ENCODE measurements at regions not wholly inside any gene's neighbourhood (a gene's known extent, or its start where the extent isn't known, plus 50 kb on each side); places are given as distances from the start of the nearest gene placed in this dataset.
"Not testable (repeated sequence)": the region's sequence is repeated elsewhere in the genome, so short reads cannot be mapped to it uniquely, and the experiment has no call there.

DNA sequence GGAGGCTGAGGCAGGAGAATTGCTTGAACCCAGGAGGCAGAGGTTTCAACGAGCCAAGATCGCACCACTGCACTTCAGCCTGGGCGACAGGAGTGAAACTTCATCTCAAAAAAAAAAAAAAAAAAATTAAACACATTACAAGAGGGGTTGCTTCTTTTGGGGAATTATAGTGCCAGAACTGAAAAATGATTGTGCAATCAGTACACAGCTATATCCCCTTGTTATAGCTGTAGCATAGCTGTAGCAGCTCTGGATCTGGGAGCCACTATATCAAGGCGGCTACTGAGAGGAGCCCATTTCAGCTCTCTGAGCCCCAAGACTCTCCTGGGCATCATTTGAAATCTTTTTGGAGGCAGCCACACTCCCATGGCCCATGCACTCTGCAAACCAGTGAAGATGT is 334.3 kb downstream of the TFAP2A start:
- TF ChIP-seq POLR2A (IDR thresholded peaks at IDR 0.05) (no peak), POLR2AphosphoS5 (IDR thresholded peaks at IDR 0.05; ENCODE audit: insufficient read depth in 1 of 2, low read depth in 1 of 2) (no peak)
- TF ChIP-seq, protein P1, sequence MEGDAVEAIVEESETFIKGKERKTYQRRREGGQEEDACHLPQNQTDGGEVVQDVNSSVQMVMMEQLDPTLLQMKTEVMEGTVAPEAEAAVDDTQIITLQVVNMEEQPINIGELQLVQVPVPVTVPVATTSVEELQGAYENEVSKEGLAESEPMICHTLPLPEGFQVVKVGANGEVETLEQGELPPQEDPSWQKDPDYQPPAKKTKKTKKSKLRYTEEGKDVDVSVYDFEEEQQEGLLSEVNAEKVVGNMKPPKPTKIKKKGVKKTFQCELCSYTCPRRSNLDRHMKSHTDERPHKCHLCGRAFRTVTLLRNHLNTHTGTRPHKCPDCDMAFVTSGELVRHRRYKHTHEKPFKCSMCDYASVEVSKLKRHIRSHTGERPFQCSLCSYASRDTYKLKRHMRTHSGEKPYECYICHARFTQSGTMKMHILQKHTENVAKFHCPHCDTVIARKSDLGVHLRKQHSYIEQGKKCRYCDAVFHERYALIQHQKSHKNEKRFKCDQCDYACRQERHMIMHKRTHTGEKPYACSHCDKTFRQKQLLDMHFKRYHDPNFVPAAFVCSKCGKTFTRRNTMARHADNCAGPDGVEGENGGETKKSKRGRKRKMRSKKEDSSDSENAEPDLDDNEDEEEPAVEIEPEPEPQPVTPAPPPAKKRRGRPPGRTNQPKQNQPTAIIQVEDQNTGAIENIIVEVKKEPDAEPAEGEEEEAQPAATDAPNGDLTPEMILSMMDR (IDR thresholded peaks at IDR 0.05) = no peak
- no peak overlapping the region for H3K4me3 ChIP-seq
- H3K27ac ChIP-seq = no peak overlapping the region
- no peaks in the 10 kb centered on the region for H3K36me3 ChIP-seq
- no peaks in the 10 kb centered on the region for H3K4me1 ChIP-seq
- no peak for DNase-seq (ENCODE audit: extremely low spot score in 2 of 2)
- no peaks in the 10 kb centered on the region for H3K9me3 ChIP-seq
- H3K27me3 ChIP-seq = no peaks in the 10 kb centered on the region
- intact Hi-C loops (cut with DNase I) = no loop called here

DNA sequence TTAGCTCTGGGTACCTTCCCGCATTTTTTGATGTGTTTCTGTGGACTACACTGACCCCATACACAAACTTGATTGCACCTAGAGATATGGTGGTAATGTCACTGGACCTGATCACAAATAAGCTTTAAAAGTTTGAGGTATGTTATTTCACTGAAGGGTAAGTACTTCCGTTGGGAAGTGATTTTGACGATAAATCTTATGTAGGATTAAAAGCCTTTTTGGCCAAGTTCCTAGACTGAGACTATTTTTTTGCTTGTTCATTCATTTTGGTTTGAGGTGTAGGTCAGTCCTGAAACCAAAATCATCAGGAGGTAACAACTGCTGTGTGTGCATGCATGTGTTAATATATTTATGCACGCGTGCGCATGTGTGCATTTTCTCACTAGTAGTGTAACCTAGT is 336.3 kb downstream of the TFAP2A start:
- no peak for DNase-seq (ENCODE audit: extremely low spot score in 2 of 2)
- Histone ChIP-seq H3K4me1 (no peaks in the 10 kb centered on the region), H3K9me3 (no peaks in the 10 kb centered on the region), H3K4me3 (no peak overlapping the region), H3K27me3 (no peaks in the 10 kb centered on the region), H3K27ac (no peak overlapping the region), H3K36me3 (no peaks in the 10 kb centered on the region)
- TF ChIP-seq POLR2A (IDR thresholded peaks at IDR 0.05) = no peak
- TF ChIP-seq POLR2AphosphoS5 (IDR thresholded peaks at IDR 0.05; ENCODE audit: insufficient read depth in 1 of 2, low read depth in 1 of 2) = no peak
- TF ChIP-seq, protein P1 (IDR thresholded peaks at IDR 0.05) = no peak
- intact Hi-C loops (cut with DNase I) = no loop called here

DNA sequence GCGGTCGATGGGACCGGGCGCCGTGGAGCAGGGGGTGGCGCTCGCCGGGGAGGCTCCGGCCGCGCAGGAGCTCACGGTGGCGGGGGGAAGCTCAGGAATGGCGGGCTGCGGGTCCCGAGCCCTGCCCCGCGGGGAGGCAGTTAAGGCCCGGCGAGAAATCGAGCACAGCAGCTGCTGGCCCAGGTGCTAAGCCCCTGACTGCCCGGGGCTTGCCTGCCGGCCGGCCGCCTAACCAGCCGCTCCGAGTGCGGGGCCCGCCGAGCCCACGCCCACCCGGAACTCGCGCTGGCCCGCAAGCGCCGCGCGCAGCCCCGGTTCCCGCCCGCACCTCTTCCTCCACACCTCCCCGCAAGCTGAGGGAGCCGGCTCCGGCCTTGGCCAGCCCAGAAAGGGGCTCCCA is 340.1 kb downstream of the TFAP2A start:
- H3K36me3 ChIP-seq; DNase-seq (ENCODE audit: extremely low spot score in 2 of 2); H3K4me3 ChIP-seq; H3K4me1 ChIP-seq; H3K27me3 ChIP-seq; intact Hi-C loops (cut with DNase I); H3K9me3 ChIP-seq; H3K27ac ChIP-seq: not testable (repeated sequence)

DNA sequence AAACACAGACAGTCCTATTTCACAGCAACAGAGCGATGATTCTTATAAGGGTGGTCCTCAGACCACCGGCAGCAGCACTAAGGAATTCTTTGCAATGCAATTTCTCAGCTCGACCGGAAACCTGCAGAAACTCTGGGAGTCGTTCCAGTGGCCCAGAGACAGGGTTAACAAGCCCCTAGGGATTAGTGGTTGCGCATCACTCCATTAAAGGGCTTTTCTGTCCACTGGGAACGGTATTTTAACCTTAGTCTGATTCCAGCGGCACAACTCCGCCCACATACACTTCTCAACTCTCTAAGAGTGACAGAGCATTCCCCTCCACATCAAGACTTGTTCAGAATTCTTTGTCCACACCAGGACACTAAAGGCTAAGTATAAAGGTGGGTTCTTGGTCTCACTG is 341.5 kb downstream of the TFAP2A start:
- Histone ChIP-seq H3K4me1 (no peaks in the 10 kb centered on the region), H3K36me3 (no peaks in the 10 kb centered on the region), H3K27ac (no peak overlapping the region), H3K9me3 (no peaks in the 10 kb centered on the region), H3K27me3 (no peaks in the 10 kb centered on the region), H3K4me3 (no peak overlapping the region)
- intact Hi-C loops (cut with DNase I) = no loop called here
- TF ChIP-seq POLR2AphosphoS5 (IDR thresholded peaks at IDR 0.05; ENCODE audit: insufficient read depth in 1 of 2, low read depth in 1 of 2) = no peak
- TF ChIP-seq POLR2A (IDR thresholded peaks at IDR 0.05) = no peak
- TF ChIP-seq, protein P1 (IDR thresholded peaks at IDR 0.05) = no peak
- no peak for DNase-seq (ENCODE audit: extremely low spot score in 2 of 2)

DNA sequence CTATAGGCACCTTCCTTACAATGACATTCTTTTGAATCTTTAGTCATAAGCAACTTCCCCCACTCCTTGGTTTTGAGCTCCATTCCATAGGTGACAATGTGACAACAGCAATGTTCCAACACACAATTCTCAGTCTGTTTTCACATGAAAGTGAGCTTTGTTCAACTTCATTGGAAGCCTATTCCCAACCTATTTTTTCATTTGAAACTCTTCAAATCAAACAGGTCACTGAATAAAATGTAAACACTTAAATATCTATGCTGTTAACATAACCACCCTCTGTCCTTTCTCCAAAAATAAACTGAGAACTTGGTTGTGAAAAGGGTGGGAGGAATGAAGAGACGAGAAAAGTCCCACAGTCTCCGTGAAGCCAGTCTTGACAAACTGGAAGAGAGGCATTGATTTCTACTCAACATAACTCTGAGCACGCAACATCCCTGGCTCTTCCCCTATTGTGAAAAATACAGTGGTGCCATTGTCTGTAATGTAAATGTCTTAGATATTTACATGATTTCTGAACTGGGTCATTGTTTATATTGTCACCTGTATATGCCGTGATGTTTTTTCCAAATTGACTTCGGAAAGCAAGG is 343.1 kb downstream of the TFAP2A start:
- Histone ChIP-seq H3K9me3 (no peaks in the 10 kb centered on the region), H3K4me1 (no peaks in the 10 kb centered on the region), H3K27me3 (no peaks in the 10 kb centered on the region), H3K36me3 (no peaks in the 10 kb centered on the region), H3K27ac (no peak overlapping the region), H3K4me3 (no peak overlapping the region)
- intact Hi-C loops (cut with DNase I) = no loop called here
- TF ChIP-seq POLR2A (IDR thresholded peaks at IDR 0.05) (no peak), POLR2AphosphoS5 (IDR thresholded peaks at IDR 0.05; ENCODE audit: insufficient read depth in 1 of 2, low read depth in 1 of 2) (no peak)
- TF ChIP-seq, protein P1 (IDR thresholded peaks at IDR 0.05) = no peak
- DNase-seq (ENCODE audit: extremely low spot score in 2 of 2) = no peak

Measured in vagina (tissue), 2 donors.